ENCODE measurements at regions not wholly inside any gene's neighbourhood (a gene's known extent, or its start where the extent isn't known, plus 50 kb on each side); places are given as distances from the start of the nearest gene placed in this dataset.

DNA sequence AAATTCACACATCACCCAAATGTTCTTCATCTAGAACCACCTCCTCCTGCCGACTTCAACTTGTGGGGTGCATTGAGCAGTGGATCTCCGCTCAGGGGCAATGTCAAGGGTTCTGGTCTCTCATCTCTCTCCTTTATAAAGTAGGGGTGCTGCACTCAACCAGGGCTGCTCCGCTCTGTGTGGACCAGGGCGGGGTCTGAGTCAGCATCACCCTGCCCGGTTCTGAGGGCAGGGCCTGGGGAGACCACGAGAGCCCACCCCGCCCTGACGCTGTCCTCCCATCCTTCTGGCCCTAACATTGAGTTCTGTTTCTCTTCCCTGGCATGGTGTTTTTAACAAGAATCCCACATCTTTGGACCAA lies 311.6 kb upstream of the DIO3 start:
- no peak for DNase-seq (ENCODE audit: low read depth, low spot score)
- no peak overlapping the region for H3K4me3 ChIP-seq (ENCODE audit: low read depth, low read length)
- POLR2A ChIA-PET = no interaction called here
- CTCF ChIA-PET = no interaction called here
- TF ChIP-seq, protein P1, sequence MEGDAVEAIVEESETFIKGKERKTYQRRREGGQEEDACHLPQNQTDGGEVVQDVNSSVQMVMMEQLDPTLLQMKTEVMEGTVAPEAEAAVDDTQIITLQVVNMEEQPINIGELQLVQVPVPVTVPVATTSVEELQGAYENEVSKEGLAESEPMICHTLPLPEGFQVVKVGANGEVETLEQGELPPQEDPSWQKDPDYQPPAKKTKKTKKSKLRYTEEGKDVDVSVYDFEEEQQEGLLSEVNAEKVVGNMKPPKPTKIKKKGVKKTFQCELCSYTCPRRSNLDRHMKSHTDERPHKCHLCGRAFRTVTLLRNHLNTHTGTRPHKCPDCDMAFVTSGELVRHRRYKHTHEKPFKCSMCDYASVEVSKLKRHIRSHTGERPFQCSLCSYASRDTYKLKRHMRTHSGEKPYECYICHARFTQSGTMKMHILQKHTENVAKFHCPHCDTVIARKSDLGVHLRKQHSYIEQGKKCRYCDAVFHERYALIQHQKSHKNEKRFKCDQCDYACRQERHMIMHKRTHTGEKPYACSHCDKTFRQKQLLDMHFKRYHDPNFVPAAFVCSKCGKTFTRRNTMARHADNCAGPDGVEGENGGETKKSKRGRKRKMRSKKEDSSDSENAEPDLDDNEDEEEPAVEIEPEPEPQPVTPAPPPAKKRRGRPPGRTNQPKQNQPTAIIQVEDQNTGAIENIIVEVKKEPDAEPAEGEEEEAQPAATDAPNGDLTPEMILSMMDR (IDR thresholded peaks at IDR 0.05; ENCODE audit: insufficient read depth, low read length, missing control alignments) = no peak

DNA sequence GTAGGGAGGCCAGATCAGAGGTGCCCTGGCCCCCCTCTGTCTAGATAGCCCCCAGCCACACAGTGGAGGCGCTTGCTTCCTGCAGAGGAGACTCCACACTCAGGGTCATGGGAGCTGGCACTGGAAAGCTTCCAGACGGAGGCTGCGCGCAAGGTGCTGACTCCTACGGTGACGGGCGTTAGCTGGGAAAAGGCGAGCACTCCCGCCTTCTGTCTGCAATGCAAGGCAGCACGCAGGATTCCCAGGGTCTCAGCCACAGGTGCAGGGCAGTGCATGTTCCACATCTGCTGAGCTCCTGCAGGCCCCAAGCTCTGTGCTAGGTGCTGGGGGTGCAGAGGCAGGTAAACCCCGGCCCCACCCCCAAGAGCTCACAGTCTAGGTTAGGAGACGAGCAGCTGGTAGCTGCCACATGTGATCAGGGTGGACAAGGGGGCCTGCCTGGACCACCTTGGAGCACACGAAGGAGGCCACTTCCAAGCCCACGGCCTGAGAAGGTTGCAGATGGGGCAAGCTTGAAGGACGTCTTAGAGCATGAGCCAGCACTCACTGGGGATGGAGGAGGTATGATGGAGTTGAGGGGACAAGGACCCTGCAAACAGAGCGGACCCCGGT lies 310.9 kb upstream of the DIO3 start:
- POLR2A ChIA-PET = interaction anchor here (1.2 kb wide), 1 partner anchor 799 kb away, joined by 3 read pairs; no protein-coding TSS in a partner anchor
- DNase-seq (ENCODE audit: low read depth, low spot score) = no peak
- TF ChIP-seq, protein P1 (IDR thresholded peaks at IDR 0.05; ENCODE audit: insufficient read depth, low read length, missing control alignments) = no peak
- CTCF ChIA-PET = no interaction called here
- H3K4me3 ChIP-seq (ENCODE audit: low read depth, low read length) = no peak overlapping the region

DNA sequence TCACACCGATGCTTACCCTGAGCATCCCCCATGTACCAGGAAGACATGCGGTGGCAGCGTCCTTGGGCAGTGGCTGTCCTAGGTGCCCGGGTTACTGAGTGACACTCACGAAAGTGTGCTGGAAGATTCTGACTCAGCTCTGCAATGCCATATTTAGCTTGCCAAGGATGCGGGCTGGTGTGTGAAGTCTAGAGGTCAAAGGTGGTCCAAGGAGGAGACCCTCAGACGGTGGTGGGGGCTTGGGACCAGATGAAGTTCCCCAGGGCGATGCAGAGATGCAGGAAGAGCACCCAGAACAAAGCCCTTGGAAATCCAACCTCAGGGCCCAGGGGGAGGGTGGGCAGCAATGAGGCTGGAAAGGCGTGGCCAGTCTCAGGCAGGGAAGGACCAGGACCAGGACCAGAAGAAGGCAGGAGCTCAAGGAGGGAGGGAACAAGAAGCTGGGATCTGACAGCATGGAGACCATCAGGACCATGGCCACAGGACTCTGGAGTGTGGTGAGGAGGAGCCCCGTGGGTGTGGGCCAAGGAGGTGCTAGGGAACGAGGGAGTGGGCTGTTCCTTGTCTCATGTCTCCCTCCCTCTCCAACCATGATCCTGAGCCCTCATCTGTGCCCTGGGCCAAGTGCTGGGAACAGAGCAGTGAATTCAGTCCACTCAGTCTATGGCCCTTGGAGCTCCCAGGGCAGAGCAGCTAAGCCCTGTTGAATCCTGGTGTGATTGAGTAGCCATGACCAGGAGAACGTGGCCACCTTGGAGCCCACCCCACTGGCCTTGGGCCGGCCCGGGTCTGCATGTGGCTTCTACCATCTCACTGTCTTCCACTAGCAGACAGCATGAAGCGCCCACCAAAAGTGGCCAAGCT lies 310.1 kb upstream of the DIO3 start:
- H3K4me3 ChIP-seq (ENCODE audit: low read depth, low read length) = no peak overlapping the region
- ChIA-PET CTCF (no interaction called here), POLR2A (interaction anchor here (1.2 kb wide), 1 partner anchor 798 kb away, joined by 3 read pairs; no protein-coding TSS in a partner anchor)
- no peak for DNase-seq (ENCODE audit: low read depth, low spot score)
- TF ChIP-seq, protein P1 (IDR thresholded peaks at IDR 0.05; ENCODE audit: insufficient read depth, low read length, missing control alignments) = no peak

DNA sequence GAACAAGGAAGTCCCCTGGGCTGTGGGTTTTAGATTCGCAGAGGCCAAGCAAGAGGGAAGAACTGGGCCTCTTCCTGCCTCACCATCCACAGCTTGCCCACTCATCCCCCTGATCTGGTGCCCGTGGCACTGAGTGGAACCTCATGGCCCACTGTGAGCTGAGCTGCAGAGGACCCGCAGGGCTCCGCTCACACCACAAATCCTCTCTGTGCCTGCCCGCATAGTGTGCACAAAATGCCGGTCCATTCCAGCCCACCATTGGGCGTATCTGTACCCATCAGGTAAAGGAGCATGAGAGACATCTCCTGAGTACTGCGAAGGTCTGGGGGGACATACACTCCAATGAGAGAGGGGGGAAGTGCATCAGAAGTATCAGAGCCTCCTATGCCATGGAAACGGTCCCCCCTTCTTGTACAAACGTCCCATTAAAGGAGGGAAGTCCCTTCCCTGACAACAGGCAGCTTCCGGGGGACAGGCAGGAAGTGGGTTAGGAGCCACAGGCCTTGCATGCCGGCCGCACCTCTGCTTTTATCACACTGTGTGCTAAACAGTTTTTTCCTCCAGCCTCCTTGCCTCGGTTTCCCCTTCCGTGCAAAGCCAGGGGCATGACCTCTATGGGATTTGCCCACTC lies 309.4 kb upstream of the DIO3 start:
- DNase-seq (ENCODE audit: low read depth, low spot score) = no peak

DNA sequence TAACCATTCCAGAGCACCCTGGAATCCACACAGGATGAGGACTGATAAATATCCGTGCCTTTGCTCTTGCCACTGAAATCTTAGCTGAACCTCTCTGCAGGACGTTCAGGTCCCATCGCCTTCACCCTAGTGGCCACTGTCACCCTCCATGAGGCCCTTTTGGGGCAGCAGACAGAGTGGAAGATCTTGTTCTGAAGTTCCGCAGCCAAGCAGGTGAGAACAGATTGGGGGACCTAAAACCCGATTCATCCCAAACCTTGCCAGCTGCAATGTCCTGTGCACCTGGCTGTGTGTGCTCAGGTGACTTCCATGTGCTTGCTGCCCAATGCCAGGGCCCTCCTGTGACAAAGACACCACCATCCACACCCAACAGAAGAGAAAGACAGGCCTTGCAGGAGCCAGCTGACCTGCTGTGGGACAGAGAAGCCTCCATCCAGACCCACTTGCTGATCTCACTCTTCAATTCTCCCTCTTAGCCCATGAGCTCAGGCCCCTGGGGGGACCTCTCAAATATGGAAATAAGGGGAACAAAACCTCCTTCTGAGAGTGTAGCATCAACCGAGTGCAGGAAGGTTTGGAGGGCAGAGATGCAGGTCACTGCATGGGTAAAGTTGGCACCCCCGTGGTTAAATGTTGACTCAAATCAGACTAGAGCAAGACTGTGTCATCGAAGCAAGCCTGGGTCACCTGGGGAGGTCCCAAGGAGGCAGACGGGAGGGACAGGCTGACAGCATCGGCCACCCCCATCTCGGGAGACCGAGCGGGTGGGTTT lies 308.7 kb upstream of the DIO3 start:
- TF ChIP-seq, protein P1 (IDR thresholded peaks at IDR 0.05; ENCODE audit: insufficient read depth, low read length, missing control alignments) = no peak
- no peak overlapping the region for H3K4me3 ChIP-seq (ENCODE audit: low read depth, low read length)
- DNase-seq (ENCODE audit: low read depth, low spot score) = no peak
- CTCF ChIA-PET = no interaction called here
- POLR2A ChIA-PET = no interaction called here

More for the DNA sequence above, 309.4 kb upstream of the DIO3 start:
- no peak overlapping the region for H3K4me3 ChIP-seq (ENCODE audit: low read depth, low read length)
- ChIA-PET POLR2A (no interaction called here), CTCF (no interaction called here)
- TF ChIP-seq, protein P1 (IDR thresholded peaks at IDR 0.05; ENCODE audit: insufficient read depth, low read length, missing control alignments) = no peak

Measured in AG04449 (cell line).